ENCODE measurements at regions not wholly inside any gene's neighbourhood (a gene's known extent, or its start where the extent isn't known, plus 50 kb on each side); places are given as distances from the start of the nearest gene placed in this dataset.
A peak's percentile ranks its signal among the peaks of the same experiment; 100 is the strongest.
"Not testable (repeated sequence)": the region's sequence is repeated elsewhere in the genome, so short reads cannot be mapped to it uniquely, and the experiment has no call there.

- Histone ChIP-seq H3K36me3 (no peaks in the 10 kb centered on the region), H3K4me3 (no peak overlapping the region), H3K9me3 (no peaks in the 10 kb centered on the region), H3K27ac (no peak overlapping the region), H3K27me3 (no peaks in the 10 kb centered on the region), H3K4me1 (no peaks in the 10 kb centered on the region)
- TF ChIP-seq POLR2A (IDR thresholded peaks at IDR 0.05) (no peak), EP300 (IDR thresholded peaks at IDR 0.05) (no peak), POLR2AphosphoS5 (IDR thresholded peaks at IDR 0.05) (no peak), CTCF (IDR thresholded peaks at IDR 0.05) (no peak)
- DNase-seq (no peak), ATAC-seq (ENCODE audit: low FRiP score in 2 of 2) (no peak)
- WGBS, 2 donors: 68 to 70% methylated on average over 2 of the region's 2 CpGs
These were observed 107.8 kb upstream of the FOLH1 start for GRCh38 chr11:49316180-49316579.

GRCh38 chr11:49303080-49303479, 94.7 kb upstream of the FOLH1 start:
- Histone ChIP-seq H3K27ac (no peak overlapping the region), H3K9me3 (no peaks in the 10 kb centered on the region), H3K36me3 (no peaks in the 10 kb centered on the region), H3K27me3 (no peaks in the 10 kb centered on the region), H3K4me3 (no peak overlapping the region), H3K4me1 (no peaks in the 10 kb centered on the region)
- 88 to 92% methylated on average over 1 of the region's 1 CpG for WGBS, 2 donors
- ATAC-seq (ENCODE audit: low FRiP score in 2 of 2) (no peak), DNase-seq (no peak)
- TF ChIP-seq EP300 (IDR thresholded peaks at IDR 0.05) (no peak), POLR2A (IDR thresholded peaks at IDR 0.05) (no peak), CTCF (IDR thresholded peaks at IDR 0.05) (no peak), POLR2AphosphoS5 (IDR thresholded peaks at IDR 0.05) (no peak)

DNA sequence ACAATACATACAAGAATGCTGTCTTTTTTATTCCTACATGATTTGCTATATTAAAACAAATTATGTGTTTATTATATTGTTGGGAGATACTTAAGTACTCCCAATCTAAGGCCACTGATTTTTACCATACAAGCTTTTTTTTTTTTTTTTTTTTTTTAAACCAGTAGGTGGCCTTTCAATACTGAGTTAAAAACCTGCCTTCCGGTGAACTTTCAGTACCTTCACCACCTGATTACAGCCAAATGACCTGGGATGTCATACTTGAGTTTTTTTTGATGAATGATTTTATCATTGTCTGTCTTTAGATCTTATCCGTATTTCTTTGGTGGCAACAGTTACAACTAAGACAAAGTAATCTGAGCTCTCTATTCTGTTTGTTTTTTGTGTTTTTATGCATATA, 94.0 kb upstream of the FOLH1 start:
- no peaks in the 10 kb centered on the region for H3K4me1 ChIP-seq
- 72 to 87% methylated on average over 2 of the region's 2 CpGs for WGBS, 2 donors
- no peaks in the 10 kb centered on the region for H3K27me3 ChIP-seq
- no peak overlapping the region for H3K27ac ChIP-seq
- no peak overlapping the region for H3K4me3 ChIP-seq
- DNase-seq: no peak
- TF ChIP-seq POLR2AphosphoS5 (IDR thresholded peaks at IDR 0.05) (no peak), CTCF (IDR thresholded peaks at IDR 0.05) (no peak), POLR2A (IDR thresholded peaks at IDR 0.05) (no peak), EP300 (IDR thresholded peaks at IDR 0.05) (no peak)
- ATAC-seq (ENCODE audit: low FRiP score in 2 of 2): no peak
- no peaks in the 10 kb centered on the region for H3K36me3 ChIP-seq
- no peaks in the 10 kb centered on the region for H3K9me3 ChIP-seq

- not testable (repeated sequence) for H3K27me3 ChIP-seq; H3K27ac ChIP-seq; H3K4me3 ChIP-seq; H3K9me3 ChIP-seq; DNase-seq; H3K36me3 ChIP-seq; H3K4me1 ChIP-seq; ATAC-seq (ENCODE audit: low FRiP score in 2 of 2)
- WGBS, 2 donors: 100% methylated on average over 1 of the region's 1 CpG
These were observed 89.6 kb upstream of the FOLH1 start for GRCh38 chr11:49298017-49298416.

- not testable (repeated sequence) for DNase-seq, H3K27me3 ChIP-seq, H3K9me3 ChIP-seq, H3K4me3 ChIP-seq, H3K4me1 ChIP-seq, H3K36me3 ChIP-seq
- peak; percentile 35 to 47 for ATAC-seq (ENCODE audit: low FRiP score in 2 of 2)
- 67 to 68% methylated on average over 3 of the region's 3 CpGs for WGBS, 2 donors
- H3K27ac ChIP-seq: peak overlapping the region in 3 of 4 donors; percentile 17 to 39 (median 23)
These were observed 75.5 kb upstream of the FOLH1 start for GRCh38 chr11:49283911-49284310.

DNA sequence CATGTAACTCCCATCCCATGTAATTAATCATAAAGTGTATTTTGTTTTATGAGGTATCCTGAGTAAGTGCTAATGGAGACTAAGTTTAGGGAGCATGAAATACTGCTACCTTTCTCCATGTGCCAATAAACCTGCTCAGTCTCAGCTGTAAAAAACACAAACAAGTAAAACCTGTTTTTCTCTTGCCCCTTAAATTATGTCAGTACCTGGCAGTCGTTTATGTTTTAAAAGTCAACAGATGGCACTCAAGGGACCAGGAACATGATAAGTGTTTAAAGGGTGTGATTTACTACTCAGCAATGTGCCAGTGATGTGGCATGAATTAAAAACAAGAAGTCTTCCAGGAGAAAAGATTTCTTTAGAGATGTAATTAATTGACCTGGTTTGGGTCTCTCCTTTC, 74.9 kb upstream of the FOLH1 start:
- H3K4me1 ChIP-seq, H3K4me3 ChIP-seq, H3K9me3 ChIP-seq, H3K36me3 ChIP-seq, DNase-seq, H3K27me3 ChIP-seq: not testable (repeated sequence)
- ATAC-seq (ENCODE audit: low FRiP score in 2 of 2): peak; percentile 60 to 87
- 0 to 19% methylated on average over 1 of the region's 1 CpG for WGBS, 2 donors
- H3K27ac ChIP-seq: peak overlapping the region in 3 of 4 donors; percentile 17 to 39 (median 23)
- TF ChIP-seq POLR2AphosphoS5 (IDR thresholded peaks at IDR 0.05) (peak in 1 of 2 donors; percentile 36), EP300 (IDR thresholded peaks at IDR 0.05) (peak in 1 of 4 donors; percentile 75)

GRCh38 chr11:49282125-49282524, 73.7 kb upstream of the FOLH1 start:
- H3K36me3 ChIP-seq; DNase-seq; H3K9me3 ChIP-seq; H3K27ac ChIP-seq; H3K4me3 ChIP-seq; H3K27me3 ChIP-seq; H3K4me1 ChIP-seq; ATAC-seq (ENCODE audit: low FRiP score in 2 of 2): not testable (repeated sequence)
- WGBS, 2 donors: 67 to 71% methylated on average over 3 of the region's 3 CpGs

- not testable (repeated sequence) for ATAC-seq (ENCODE audit: low FRiP score in 2 of 2); H3K4me3 ChIP-seq; DNase-seq; H3K27me3 ChIP-seq; H3K4me1 ChIP-seq; H3K36me3 ChIP-seq; H3K27ac ChIP-seq; H3K9me3 ChIP-seq
- WGBS, 2 donors: 77 to 86% methylated on average over 2 of the region's 2 CpGs
These were observed 69.5 kb upstream of the FOLH1 start for GRCh38 chr11:49277951-49278350.
